HepG2 (cell line): ENCODE measurements at regions not wholly inside any gene's neighbourhood (a gene's known extent, or its start where the extent isn't known, plus 50 kb on each side); places are given as distances from the start of the nearest gene placed in this dataset.

Source experiments
- BHLHE40 ChIP-seq: IDR thresholded peaks from 2 replicates; pipeline ENCODE4 v1.6.1; 2011; ENCODE audit warnings: low read length, improper control_type of control experiment
- ELF4 ChIP-seq: sonication (generic); formaldehyde crosslinking; IDR thresholded peaks from 2 replicates; pipeline ENCODE4 v1.5.0; 2020; ENCODE audit warnings: missing genetic modification reagents, mild to moderate bottlenecking, moderate library complexity, borderline replicate concordance
- SALL2 ChIP-seq: sonication (generic); formaldehyde crosslinking; IDR thresholded peaks from 2 replicates; pipeline ENCODE4 v1.8.1; 2023; ENCODE audit warnings: mild to moderate bottlenecking, missing genetic modification reagents, inconsistent platforms
- TF ChIP-seq, protein P1 (sequence below): sonication (generic); formaldehyde crosslinking; IDR thresholded peaks from 2 replicates; pipeline ENCODE4 v1.4.0; 2020; ENCODE audit warnings: mild to moderate bottlenecking, missing genetic modification reagents
- TF ChIP-seq, protein P2 (sequence below): sonication (generic); formaldehyde crosslinking; IDR thresholded peaks from one replicate; pipeline ENCODE4 v1.5.1; 2020; ENCODE audit warnings: mild to moderate bottlenecking, missing genetic modification reagents; ENCODE audit errors: not compliant biosample characterization

DNA sequence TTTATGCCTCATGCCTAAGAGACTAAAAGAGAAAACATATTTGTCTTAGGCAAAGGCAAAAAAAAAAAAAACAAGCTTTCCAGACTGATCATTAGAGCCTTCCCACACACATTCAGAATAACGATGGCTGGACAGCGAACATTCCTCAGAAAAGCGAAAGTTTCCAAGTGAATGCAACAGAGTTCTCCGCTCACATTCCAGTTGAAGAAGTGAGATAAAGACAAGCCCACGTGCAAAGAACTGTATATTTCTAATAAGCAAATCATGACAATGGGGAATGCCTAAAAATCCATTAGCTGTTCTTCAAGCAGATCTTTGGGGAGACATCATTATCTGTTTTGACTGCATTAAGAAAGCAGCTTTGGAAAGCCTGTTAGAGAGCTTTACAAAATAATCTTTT is 347.9 kb downstream of the METTL4 start:
- TF ChIP-seq ELF4 (CRISPR knock-in tag): no peak
- TF ChIP-seq, protein P1, sequence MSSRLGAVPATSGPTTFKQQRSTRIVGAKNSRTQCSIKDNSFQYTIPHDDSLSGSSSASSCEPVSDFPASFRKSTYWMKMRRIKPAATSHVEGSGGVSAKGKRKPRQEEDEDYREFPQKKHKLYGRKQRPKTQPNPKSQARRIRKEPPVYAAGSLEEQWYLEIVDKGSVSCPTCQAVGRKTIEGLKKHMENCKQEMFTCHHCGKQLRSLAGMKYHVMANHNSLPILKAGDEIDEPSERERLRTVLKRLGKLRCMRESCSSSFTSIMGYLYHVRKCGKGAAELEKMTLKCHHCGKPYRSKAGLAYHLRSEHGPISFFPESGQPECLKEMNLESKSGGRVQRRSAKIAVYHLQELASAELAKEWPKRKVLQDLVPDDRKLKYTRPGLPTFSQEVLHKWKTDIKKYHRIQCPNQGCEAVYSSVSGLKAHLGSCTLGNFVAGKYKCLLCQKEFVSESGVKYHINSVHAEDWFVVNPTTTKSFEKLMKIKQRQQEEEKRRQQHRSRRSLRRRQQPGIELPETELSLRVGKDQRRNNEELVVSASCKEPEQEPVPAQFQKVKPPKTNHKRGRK (CRISPR knock-in tag): no peak
- TF ChIP-seq, protein P2, sequence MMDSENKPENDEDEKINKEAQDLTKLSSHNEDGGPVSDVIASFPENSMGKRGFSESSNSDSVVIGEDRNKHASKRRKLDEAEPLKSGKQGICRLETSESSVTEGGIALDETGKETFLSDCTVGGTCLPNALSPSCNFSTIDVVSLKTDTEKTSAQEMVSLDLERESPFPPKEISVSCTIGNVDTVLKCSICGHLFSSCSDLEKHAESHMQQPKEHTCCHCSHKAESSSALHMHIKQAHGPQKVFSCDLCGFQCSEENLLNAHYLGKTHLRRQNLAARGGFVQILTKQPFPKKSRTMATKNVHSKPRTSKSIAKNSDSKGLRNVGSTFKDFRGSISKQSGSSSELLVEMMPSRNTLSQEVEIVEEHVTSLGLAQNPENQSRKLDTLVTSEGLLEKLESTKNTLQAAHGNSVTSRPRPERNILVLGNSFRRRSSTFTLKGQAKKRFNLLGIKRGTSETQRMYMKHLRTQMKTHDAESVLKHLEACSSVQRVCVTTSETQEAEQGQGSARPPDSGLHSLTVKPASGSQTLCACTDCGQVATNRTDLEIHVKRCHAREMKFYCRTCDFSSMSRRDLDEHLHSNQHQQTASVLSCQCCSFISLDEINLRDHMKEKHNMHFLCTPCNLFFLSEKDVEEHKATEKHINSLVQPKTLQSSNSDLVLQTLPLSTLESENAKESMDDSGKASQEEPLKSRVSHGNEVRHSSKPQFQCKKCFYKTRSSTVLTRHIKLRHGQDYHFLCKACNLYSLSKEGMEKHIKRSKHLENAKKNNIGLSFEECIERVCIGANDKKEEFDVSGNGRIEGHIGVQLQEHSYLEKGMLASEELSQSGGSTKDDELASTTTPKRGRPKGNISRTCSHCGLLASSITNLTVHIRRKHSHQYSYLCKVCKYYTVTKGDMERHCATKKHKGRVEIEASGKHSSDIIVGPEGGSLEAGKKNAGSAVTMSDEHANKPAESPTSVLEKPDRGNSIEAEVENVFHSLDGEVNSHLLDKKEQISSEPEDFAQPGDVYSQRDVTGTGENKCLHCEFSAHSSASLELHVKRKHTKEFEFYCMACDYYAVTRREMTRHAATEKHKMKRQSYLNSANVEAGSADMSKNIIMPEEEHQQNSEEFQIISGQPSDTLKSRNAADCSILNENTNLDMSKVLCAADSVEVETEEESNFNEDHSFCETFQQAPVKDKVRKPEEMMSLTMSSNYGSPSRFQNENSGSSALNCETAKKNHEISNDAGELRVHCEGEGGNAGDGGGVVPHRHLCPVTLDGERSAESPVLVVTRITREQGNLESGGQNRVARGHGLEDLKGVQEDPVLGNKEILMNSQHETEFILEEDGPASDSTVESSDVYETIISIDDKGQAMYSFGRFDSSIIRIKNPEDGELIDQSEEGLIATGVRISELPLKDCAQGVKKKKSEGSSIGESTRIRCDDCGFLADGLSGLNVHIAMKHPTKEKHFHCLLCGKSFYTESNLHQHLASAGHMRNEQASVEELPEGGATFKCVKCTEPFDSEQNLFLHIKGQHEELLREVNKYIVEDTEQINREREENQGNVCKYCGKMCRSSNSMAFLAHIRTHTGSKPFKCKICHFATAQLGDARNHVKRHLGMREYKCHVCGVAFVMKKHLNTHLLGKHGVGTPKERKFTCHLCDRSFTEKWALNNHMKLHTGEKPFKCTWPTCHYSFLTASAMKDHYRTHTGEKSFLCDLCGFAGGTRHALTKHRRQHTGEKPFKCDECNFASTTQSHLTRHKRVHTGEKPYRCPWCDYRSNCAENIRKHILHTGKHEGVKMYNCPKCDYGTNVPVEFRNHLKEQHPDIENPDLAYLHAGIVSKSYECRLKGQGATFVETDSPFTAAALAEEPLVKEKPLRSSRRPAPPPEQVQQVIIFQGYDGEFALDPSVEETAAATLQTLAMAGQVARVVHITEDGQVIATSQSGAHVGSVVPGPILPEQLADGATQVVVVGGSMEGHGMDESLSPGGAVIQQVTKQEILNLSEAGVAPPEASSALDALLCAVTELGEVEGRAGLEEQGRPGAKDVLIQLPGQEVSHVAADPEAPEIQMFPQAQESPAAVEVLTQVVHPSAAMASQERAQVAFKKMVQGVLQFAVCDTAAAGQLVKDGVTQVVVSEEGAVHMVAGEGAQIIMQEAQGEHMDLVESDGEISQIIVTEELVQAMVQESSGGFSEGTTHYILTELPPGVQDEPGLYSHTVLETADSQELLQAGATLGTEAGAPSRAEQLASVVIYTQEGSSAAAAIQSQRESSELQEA: no peak
- no peak for TF ChIP-seq SALL2 (CRISPR knock-in tag)
- no peak for TF ChIP-seq BHLHE40
